GM19043 (cell line): ENCODE measurements at regions not wholly inside any gene's neighbourhood (a gene's known extent, or its start where the extent isn't known, plus 50 kb on each side); places are given as distances from the start of the nearest gene placed in this dataset.
"Not testable (repeated sequence)": the region's sequence is repeated elsewhere in the genome, so short reads cannot be mapped to it uniquely, and the experiment has no call there.

ENCODE experiments used
- ATAC-seq: cut with Tn5 transposase; IDR thresholded peaks from one replicate; pipeline ENCODE4 v1.9.1; 2021; ENCODE audit warnings: low read depth; ENCODE audit not compliant: unreplicated experiment

DNA sequence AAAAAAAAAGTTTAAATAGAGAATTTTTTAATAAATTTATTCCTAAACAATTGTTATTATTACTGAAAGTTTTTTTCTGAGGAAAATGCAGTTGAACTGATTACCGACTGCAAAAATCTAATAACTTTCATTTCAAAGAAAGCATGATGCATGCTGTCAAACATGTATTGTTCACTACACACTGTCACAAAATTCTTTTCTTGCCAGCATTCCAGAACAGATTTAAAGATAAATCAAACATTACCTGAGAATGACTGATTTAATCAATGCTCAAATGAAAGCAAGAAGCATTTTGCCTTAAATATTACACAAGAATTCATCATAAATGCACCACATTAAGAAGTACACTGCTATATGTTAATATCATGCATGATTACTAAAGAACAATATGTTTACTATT, 588.3 kb downstream of the SLC16A7 start:
- no peak for ATAC-seq

DNA sequence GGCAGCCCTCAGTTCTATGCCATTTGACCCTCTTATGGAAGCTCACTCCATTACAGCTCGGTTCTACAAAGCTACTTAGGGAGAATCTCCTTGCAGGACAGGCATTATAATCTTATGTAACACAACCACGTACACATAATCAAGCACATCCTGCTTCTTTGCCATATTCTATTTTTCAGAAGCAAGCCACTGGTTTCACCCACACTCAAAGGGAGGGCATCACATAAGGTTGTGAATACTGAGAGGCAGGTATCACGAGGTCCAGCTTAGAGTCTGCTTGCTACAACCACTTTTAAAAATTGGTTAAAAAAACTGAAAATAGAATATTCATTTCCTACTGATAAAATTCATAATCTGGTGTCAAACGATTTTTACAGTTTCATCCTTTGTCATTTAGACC, 589.2 kb downstream of the SLC16A7 start:
- ATAC-seq = no peak

- no peak for ATAC-seq
Measured at GRCh38 chr12:60191271-60191670, 595.4 kb downstream of the SLC16A7 start.

DNA sequence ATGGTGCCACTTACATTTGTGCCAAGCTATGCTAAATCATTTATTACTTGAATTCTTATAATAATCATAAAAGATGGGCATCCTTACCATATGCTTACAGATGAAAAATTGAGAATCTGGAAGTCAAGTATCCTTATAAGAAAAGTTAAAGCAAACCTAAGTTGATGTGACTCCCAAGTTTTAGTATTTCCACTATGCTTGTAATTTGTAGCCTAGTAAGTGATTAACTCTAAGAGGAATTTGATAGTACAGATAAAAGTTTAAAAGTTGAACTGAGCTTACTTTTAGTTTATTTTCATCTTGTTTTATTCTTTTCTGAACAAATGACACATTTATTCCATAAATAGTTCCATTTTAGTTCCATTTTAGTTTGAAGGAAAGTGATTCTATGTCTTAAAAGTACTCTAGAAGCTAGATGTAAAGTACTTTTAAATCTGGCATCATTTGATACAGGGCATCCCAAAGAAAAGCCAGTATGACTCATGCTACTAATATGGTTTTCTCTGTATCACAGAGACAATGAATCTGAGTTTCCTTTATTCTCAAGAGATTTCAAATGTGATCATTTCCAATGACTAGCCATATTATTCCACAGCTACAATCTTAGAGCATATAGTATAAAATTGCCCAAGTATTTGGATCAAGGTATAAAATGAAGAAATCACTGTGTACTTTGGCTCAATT, 596.0 kb downstream of the SLC16A7 start:
- no peak for ATAC-seq

DNA sequence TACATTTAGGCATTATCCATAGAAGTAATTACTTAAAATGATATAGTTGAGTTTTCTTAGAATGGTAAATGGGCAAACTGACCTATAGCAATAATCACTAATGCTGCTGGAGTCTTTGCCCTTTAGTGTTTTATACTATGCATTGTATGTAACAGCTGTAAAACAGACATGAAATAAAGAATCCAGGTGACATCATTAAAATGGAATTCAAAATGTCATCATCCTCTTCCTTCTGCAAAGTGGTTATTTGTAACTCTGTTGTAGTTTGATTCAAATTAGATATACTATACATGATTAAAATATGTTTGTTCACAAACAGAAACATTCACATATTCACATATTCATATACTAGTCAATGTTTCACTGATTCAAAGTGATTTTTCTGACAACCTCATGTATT, 598.8 kb downstream of the SLC16A7 start:
- no peak for ATAC-seq

- no peak for ATAC-seq
Measured at GRCh38 chr12:60195483-60195882, 599.7 kb downstream of the SLC16A7 start.

GRCh38 chr12:60196366-60196765, 600.5 kb downstream of the SLC16A7 start:
- ATAC-seq = no peak

DNA sequence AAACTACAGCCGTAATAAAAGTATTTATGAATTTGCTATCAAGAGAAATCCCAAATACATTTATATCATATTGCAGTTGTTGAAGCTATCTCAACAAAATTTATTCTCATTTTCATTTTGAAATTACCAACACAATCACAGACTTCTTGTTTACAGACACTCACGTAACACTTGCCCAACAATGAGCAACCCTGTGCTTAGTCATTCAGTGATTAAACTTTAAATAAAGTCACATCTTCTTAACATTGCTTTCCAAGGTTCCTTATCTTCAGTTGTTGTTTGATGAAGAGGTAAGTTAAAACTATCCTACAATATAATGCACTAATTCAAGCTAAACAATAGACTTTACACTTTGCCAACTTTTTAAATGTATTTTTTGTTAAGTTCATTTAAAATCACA, 601.8 kb downstream of the SLC16A7 start:
- ATAC-seq = no peak

DNA sequence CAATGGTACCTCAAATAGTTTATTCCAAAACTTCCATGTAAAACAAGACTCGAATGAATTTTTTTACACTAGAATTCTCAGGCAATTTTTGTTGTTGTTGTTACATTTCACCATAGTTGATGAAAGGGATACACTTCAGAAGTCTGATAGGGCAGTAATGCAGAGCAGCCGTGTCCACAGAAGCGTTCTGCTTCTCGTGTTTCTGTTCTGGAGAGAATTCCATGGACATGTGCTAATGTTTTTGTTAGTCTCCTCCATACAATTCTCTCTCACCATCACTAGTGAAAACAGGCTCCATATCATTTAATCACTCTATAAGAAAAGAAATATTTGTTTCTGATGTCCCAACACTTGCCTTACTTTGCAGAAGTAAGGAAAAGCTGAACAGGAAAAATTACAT, 606.1 kb downstream of the SLC16A7 start:
- no peak for ATAC-seq

- no peak for ATAC-seq
Measured at GRCh38 chr12:60205500-60205899, 609.7 kb downstream of the SLC16A7 start.

DNA sequence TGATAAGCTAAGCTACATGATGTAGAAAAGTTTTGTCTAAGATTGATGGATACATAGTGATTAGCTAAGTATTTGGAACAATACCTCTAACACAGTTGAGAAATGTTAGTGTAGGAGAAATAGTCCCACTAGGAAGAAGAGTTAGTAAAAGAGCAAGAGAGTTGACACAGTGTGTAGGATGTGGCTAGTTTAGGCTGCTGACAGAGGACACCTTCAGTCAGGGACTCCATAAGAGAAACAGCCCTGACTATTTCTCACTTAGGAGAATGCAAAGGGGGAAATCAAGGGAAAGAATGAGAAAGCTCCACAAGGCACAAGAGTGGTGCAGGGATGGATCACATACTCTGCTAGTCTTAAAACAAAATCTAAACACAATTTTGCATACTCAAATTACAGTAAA, 613.7 kb downstream of the SLC16A7 start:
- no peak for ATAC-seq

- ATAC-seq = no peak
Measured at GRCh38 chr12:60209933-60210332, 614.1 kb downstream of the SLC16A7 start.

DNA sequence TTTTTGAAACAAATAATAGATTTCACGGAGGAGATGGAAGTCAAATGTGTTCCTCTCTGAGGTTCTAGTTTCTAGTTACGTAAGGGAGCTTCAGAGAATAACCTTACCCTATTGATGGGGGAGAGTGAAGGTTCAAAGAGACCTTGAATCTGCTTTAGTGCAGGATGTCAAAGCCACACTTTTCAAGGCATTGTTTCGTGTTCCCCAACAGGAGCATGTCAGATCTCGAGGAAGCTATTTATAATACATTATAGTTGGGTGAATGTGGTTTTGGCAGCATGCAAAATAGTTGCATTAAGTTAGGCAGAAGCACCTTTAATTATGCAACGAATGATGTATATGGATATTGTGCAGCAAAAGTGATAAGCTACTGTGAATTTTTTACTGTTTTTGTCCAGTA, 614.9 kb downstream of the SLC16A7 start:
- ATAC-seq = no peak

- no peak for ATAC-seq
Measured at GRCh38 chr12:60211244-60211643, 615.4 kb downstream of the SLC16A7 start.

GRCh38 chr12:60212159-60213000, 616.6 kb downstream of the SLC16A7 start:
- no peak for ATAC-seq

DNA sequence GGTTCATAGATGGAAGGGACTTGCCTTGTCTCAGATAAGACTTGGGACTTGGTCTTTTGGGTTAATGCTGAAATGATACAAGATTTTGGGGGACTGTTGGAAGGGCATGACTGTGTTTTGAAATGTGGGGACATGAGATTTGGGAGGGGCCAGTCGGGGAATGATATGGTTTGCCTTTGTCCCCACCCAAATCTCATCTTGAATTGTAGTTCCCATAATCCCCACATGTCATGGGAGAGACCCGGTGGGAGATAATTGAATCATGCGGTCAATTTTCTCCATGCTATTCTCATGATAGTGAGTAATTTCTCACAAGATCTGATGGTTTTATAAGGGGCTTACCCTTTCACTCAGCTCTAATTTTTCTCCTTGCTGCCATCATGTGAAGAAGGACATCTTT, 617.4 kb downstream of the SLC16A7 start:
- not testable (repeated sequence) for ATAC-seq

DNA sequence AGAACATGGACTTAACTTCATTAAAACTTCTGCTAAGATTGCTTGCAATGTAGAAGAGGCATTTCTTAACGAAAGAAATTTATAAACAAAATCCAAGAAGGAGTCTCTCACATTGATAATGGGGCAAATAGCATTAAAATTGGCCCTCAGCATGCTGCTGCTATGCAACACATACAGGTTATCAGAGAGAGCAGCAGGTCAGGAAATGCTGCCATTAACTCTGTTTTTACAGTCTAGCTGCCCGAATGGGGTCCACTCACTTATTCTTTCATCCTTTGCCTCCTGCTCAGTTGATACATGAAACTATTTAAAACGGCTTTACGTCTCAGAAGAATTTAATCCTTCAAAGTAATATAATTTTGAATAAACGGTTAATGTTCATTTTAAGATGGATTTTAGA, 620.4 kb downstream of the SLC16A7 start:
- ATAC-seq = no peak

DNA sequence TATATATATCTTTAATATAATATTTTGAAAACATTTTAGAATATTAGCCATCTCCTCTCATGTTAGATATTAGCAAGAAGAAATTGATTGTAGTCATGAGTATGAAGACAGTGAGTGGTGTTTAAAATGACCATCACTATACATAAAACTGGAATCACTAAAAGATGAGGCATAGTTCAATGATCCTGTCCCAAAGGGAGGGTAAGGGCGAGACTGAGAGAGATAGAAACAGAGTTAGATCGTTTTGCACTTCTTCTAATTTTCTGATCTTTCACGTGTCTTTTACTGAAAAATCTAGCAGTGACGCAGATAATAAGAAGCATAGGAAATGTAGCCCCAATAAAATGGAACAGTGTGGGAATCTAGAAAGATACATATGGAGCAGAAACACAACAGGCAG, 627.4 kb downstream of the SLC16A7 start:
- no peak for ATAC-seq

GRCh38 chr12:60225216-60226000, 629.6 kb downstream of the SLC16A7 start:
- ATAC-seq = no peak

DNA sequence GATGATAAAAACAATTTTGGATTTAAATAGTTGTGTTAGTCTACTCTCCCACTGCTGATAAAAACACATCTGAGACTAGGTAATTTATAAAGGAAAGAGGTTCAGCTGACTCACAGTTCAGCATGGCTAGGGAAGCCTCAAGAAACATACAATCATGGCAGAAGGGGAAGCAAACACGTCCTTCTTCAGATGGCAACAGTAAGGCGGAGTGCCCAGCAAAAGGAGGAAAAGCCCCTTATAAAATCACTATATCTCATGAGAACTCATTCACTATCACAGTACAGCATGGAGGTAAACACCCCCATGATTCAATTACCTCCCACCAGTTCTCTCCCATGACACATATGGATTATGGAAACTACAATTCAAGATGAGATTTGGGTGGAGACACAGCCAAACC, 632.1 kb downstream of the SLC16A7 start:
- no peak for ATAC-seq

GRCh38 chr12:60230056-60230455, 634.2 kb downstream of the SLC16A7 start:
- no peak for ATAC-seq
